Gastroesophageal sphincter (tissue), 4 donors: ENCODE measurements at regions not wholly inside any gene's neighbourhood (a gene's known extent, or its start where the extent isn't known, plus 50 kb on each side); places are given as distances from the start of the nearest gene placed in this dataset.

Source experiments
- ATAC-seq: fragments of 150-250 bp; one replicate; pipeline ENCODE4 v1.9.1; 2016; ENCODE audit warnings: mild to moderate bottlenecking, moderate library complexity
- H3K27ac ChIP-seq, 4 donors: fragments of 200-600 bp; sonication (generic) in 3 of 4; 1 replicate in 3 of 4; 2 replicates in 1 of 4; pipeline ENCODE4 v1.5.1; 2016 to 2019
- H3K27me3 ChIP-seq: fragments of 200-600 bp; sonication (generic); one replicate; pipeline ENCODE4 v1.5.1; 2019
- H3K36me3 ChIP-seq, 2 donors: fragments of 200-600 bp; sonication (generic); one replicate each; pipeline ENCODE4 v1.5.1; 2019; ENCODE audit warnings: control low read depth in 1 of 2
- H3K4me1 ChIP-seq, 3 donors: fragments of 200-600 bp; sonication (generic); 1 replicate in 2 of 3; 2 replicates in 1 of 3; pipeline ENCODE4 v1.5.1; 2016 to 2019; ENCODE audit warnings: control low read depth in 2 of 3
- H3K4me3 ChIP-seq, 2 donors: fragments of 200-600 bp; sonication (generic); one replicate each; pipeline ENCODE4 v1.5.1; 2019; ENCODE audit warnings: mild to moderate bottlenecking in 1 of 2, moderate library complexity in 1 of 2
- H3K9me3 ChIP-seq, 3 donors: fragments of 200-600 bp; sonication (generic); one replicate each; pipeline ENCODE4 v1.5.1; 2017 to 2019; ENCODE audit warnings: control low read depth in 2 of 3
- EP300 ChIP-seq: sonication (generic); formaldehyde crosslinking; IDR thresholded peaks from one replicate; pipeline ENCODE4 v1.6.1; 2017; ENCODE audit warnings: antibody characterized with exemption, mild to moderate bottlenecking
- POLR2A ChIP-seq, 2 donors: fragments of 450-650 bp; IDR thresholded peaks; one replicate each; pipeline ENCODE4 v1.6.1; 2017; ENCODE audit warnings: antibody characterized with exemption in 2 of 2, mild to moderate bottlenecking in 2 of 2, moderate library complexity in 1 of 2
- POLR2AphosphoS5 ChIP-seq: sonication (generic); formaldehyde crosslinking; IDR thresholded peaks from one replicate; pipeline ENCODE4 v1.6.1; 2017; ENCODE audit warnings: antibody characterized with exemption
- WGBS, 2 donors: methylation state at CpG; one replicate each; pipeline ENCODE4 v1.1.5; 2018; ENCODE audit warnings: low coverage in 1 of 2; 5-methylcytosine and 5-hydroxymethylcytosine counted together
- TF ChIP-seq, protein P1 (sequence below), 4 experiments: fragments of 200-600 bp in 2 of 4; fragments of 450-650 bp in 2 of 4; sonication (generic) in 1 of 4; IDR thresholded peaks; one replicate each; pipeline ENCODE4 v1.5.1; 2017 to 2019; ENCODE audit warnings: antibody characterized with exemption in 4 of 4, mild to moderate bottlenecking in 2 of 4, moderate library complexity in 2 of 4

DNA sequence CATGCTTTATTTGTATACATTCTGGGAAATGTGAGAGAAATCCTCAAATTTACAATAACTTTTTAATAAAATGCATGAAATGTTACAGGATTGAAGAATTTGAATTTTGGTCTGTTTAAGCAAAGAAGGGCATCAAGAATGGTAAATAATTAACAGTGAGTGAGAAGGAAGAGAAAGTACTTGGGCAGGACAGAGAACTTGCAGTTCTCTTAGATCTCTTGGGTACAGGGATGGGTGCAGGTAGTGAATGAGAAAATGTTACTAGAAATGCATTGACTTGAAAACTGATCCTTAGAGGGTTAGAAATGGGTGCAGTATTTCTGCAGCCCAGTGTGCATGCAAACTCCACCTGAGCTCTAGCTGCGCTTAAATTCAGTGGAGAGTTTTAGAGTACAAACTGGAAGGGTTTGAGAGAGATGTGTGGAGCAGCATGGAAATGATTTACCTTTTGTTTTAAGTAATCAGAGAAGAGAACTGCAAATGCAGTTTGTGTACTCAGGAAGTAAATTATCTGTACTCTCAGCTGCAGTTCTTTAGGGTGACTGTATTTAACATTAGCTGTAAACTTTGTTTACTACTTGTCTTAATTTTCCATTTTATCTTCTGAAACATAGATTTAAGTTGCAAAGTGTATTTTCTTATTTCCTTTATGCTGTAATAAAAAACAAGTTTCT lies 51.0 kb upstream of the RAB27B start:
- no peak for TF ChIP-seq POLR2A (IDR thresholded peaks at IDR 0.05)
- TF ChIP-seq, protein P1, sequence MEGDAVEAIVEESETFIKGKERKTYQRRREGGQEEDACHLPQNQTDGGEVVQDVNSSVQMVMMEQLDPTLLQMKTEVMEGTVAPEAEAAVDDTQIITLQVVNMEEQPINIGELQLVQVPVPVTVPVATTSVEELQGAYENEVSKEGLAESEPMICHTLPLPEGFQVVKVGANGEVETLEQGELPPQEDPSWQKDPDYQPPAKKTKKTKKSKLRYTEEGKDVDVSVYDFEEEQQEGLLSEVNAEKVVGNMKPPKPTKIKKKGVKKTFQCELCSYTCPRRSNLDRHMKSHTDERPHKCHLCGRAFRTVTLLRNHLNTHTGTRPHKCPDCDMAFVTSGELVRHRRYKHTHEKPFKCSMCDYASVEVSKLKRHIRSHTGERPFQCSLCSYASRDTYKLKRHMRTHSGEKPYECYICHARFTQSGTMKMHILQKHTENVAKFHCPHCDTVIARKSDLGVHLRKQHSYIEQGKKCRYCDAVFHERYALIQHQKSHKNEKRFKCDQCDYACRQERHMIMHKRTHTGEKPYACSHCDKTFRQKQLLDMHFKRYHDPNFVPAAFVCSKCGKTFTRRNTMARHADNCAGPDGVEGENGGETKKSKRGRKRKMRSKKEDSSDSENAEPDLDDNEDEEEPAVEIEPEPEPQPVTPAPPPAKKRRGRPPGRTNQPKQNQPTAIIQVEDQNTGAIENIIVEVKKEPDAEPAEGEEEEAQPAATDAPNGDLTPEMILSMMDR (IDR thresholded peaks at IDR 0.05), result no peak
- no peak for ATAC-seq
- 100% methylated on average over 1 of the region's 1 CpG for WGBS, 2 donors

DNA sequence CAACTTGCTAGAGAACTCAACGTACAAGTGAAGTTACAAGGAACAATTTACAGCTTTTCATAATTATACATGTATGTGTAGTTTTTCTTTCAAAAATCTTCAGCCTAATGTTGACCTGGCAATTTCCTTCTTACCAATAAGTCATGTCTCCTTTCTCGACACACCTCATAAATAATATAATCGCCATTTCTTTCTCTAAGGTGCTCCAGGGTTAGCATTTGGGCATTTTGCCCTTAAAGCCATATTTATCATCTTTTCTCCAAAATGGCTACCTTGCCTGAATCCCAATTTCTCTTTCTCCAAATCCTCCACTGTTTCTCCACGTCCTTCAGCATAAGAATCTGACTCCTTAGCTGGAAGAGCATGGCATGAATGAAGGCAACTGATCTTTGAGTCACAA lies 50.3 kb upstream of the RAB27B start:
- Histone ChIP-seq H3K4me1 (peaks cover 0 to 15% (median 0%) of the 10 kb centered on the region in 3 donors), H3K27ac (no peak overlapping the region), H3K36me3 (no peaks in the 10 kb centered on the region), H3K27me3 (no peaks in the 10 kb centered on the region), H3K4me3 (no peak overlapping the region), H3K9me3 (no peaks in the 10 kb centered on the region)
- TF ChIP-seq POLR2A (IDR thresholded peaks at IDR 0.05), result no peak
- TF ChIP-seq, protein P1 (IDR thresholded peaks at IDR 0.05), result no peak
- TF ChIP-seq EP300, result no peak
- no peak for TF ChIP-seq POLR2AphosphoS5
- ATAC-seq, result no peak
- 74 to 77% methylated on average over 4 of the region's 4 CpGs for WGBS, 2 donors

More for the DNA sequence above, 51.0 kb upstream of the RAB27B start:
- Histone ChIP-seq H3K36me3 (no peaks in the 10 kb centered on the region), H3K27me3 (no peaks in the 10 kb centered on the region), H3K27ac (no peak overlapping the region), H3K4me1 (peaks cover 0 to 15% (median 0%) of the 10 kb centered on the region in 3 donors), H3K4me3 (no peak overlapping the region), H3K9me3 (no peaks in the 10 kb centered on the region)
